T-helper 2 cell treated with Interferon-gamma antibody and Interleukin-4, amounts not matched to agents 5 μg/mL and 100 μg/mL, for 36 hours (primary cell): ENCODE measurements at regions not wholly inside any gene's neighbourhood (a gene's known extent, or its start where the extent isn't known, plus 50 kb on each side); places are given as distances from the start of the nearest gene placed in this dataset.

ENCODE experiments used
- DNase-seq: peaks from one replicate; pipeline ENCODE4 v3.0.0; 2021; ENCODE audit warnings: low spot score
- H3K27ac Mint-ChIP-seq: one replicate; pipeline ENCODE4 v1.8.0; 2021; ENCODE audit warnings: mild to moderate bottlenecking, mixed read lengths
- H3K27me3 Mint-ChIP-seq: one replicate; pipeline ENCODE4 v1.8.0; 2021; ENCODE audit warnings: low read depth, mixed read lengths
- H3K36me3 Mint-ChIP-seq: one replicate; pipeline ENCODE4 v1.8.0; 2021; ENCODE audit warnings: low read depth, mixed read lengths
- H3K4me1 Mint-ChIP-seq: one replicate; pipeline ENCODE4 v1.8.0; 2021; ENCODE audit warnings: low read depth, mixed read lengths
- H3K4me3 Mint-ChIP-seq: one replicate; pipeline ENCODE4 v1.8.0; 2022; ENCODE audit warnings: mild to moderate bottlenecking, moderate library complexity, mixed read lengths
- H3K9me3 Mint-ChIP-seq: one replicate; pipeline ENCODE4 v1.8.0; 2021; ENCODE audit warnings: mixed read lengths

DNA sequence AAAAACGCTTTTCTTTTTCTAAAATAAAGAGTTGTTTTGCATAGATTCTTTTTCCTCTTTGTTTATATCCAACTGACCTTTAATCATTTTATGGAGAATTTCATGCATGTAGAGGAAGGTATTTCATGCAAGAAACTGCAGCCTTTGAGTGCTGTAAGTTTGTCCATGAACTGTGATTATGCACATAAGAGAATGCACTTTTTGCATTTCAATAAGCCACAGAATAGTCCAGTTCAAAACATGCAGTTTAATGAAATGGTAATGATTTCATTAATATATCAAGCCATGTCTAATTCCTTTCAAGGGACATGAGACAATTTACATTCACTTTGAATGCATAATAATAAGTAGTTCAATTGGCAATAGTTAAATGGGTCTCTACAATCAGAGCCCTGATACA is 386.3 kb downstream of the LRATD1 start:
- Mint-ChIP-seq H3K36me3 (no peaks in the 10 kb centered on the region), H3K4me3 (no peak overlapping the region)

DNA sequence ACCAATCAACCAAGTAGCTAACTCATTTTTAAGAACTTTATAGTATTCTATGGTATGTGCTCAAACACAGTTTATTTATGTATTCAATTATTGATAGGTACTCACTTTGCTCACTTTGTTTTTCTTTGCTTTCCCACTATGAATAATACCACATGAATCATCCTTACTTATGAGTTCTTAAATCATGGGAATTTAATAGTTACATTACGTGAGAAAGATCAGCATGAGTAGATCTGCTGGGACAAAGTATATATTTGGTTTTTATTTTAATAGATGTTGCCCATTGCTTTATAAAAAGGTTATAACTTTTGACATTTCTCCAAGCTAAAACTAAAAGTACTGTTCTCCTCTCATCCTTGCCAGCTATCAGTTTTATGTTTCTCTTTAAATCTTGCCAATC is 390.7 kb downstream of the LRATD1 start:
- no peaks in the 10 kb centered on the region for H3K36me3 Mint-ChIP-seq
- H3K27me3 Mint-ChIP-seq = peaks cover 5% of the 10 kb centered on the region
- no peaks in the 10 kb centered on the region for H3K9me3 Mint-ChIP-seq
- no peak overlapping the region for H3K27ac Mint-ChIP-seq
- DNase-seq = no peak
- no peaks in the 10 kb centered on the region for H3K4me1 Mint-ChIP-seq
- H3K4me3 Mint-ChIP-seq = no peak overlapping the region

More for the DNA sequence above, 386.3 kb downstream of the LRATD1 start:
- Mint-ChIP-seq H3K27ac (no peak overlapping the region), H3K9me3 (no peaks in the 10 kb centered on the region), H3K4me1 (no peaks in the 10 kb centered on the region), H3K27me3 (peaks cover 5% of the 10 kb centered on the region)
- DNase-seq = no peak

DNA sequence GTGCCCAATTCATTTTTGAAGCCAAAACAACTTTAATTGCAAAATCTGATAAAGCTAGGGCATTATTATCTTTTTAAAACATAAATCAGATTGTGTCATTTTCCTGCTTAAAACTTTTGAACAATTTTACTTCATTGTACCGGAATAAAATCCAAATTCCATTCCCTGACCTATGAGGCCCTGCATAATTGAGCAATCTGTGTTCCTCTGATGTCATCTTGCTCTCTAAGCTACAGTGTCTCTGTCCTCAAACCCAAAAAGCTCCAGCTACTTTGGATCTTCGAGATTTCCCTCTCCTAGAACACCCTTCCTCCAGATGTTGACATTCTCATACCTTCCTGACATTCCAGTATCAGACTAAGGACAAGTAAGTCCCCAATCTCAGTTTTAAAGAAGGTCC is 395.9 kb downstream of the LRATD1 start:
- DNase-seq = no peak
- no peaks in the 10 kb centered on the region for H3K36me3 Mint-ChIP-seq
- H3K27me3 Mint-ChIP-seq = peaks cover 15% of the 10 kb centered on the region
- no peaks in the 10 kb centered on the region for H3K9me3 Mint-ChIP-seq
- H3K27ac Mint-ChIP-seq = no peak overlapping the region
- no peaks in the 10 kb centered on the region for H3K4me1 Mint-ChIP-seq
- H3K4me3 Mint-ChIP-seq = no peak overlapping the region

DNA sequence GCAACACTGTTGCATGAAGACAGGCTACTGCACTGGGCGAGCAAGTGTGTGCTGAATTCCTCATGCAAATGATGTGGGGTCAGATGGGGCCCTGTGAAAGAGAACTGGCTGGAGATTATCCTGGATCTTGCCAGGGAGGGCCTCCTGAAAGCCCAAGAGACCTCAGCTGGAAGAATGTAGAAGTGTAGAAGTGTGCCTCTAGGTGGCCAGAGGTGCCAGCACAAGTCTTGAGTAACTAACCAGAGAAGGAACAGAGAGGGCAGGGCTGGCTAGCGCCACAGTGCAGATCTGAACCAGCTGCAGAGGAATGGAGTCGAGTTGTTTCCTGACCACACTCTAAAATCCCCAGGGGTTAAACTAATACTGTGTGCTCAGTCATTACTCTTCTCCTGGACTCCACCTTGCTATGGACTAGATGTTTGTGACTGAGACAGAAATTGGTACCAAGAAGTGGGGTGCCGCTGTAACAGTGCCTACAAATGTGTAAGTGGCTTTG is 399.3 kb downstream of the LRATD1 start:
- Mint-ChIP-seq H3K27ac (no peak overlapping the region), H3K36me3 (no peaks in the 10 kb centered on the region), H3K4me3 (no peak overlapping the region), H3K27me3 (peaks cover 10% of the 10 kb centered on the region), H3K9me3 (no peaks in the 10 kb centered on the region), H3K4me1 (no peaks in the 10 kb centered on the region)
- DNase-seq = no peak

DNA sequence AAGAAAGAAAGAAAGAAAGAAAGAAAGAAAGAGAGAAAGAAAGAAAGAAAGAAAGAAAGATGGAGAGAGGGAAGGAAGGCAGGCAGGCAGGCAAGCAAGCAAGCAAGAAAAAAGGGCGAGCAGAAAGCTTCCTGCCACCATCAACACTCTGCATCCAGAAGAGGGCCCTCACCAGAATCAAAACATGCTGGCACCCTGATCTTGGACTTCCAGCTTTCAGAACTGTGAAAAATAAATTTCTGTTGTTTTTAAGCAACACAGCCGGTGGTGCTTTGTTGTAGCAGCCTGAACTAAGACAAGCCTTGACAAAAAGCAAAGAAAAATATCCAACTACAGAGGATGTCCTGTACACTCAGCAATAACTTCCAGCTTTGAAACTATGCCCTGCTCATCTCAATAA is 401.7 kb downstream of the LRATD1 start:
- Mint-ChIP-seq H3K27me3 (peaks cover 6% of the 10 kb centered on the region), H3K27ac (no peak overlapping the region), H3K4me1 (peaks cover 4% of the 10 kb centered on the region), H3K36me3 (no peaks in the 10 kb centered on the region), H3K9me3 (no peaks in the 10 kb centered on the region), H3K4me3 (no peak overlapping the region)
- no peak for DNase-seq

DNA sequence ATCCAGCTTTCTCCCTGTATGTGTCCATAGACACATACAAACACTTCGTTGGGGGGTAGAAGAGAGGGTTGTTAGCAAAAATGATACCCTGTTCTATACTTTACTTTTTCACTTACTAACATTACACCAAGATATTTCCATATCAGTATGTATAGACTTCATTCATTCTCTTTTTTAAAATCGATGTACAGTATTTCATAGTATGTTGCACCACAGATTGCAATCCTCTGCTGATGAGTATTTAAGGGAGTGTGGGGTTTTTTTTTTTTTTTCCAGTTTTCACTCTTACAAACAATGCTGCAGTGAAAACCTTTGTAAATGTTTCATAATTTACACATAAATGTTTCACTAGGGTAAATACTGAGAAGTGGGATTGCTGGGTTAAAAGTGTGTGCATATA is 402.3 kb downstream of the LRATD1 start:
- H3K27me3 Mint-ChIP-seq = peaks cover 3% of the 10 kb centered on the region
- no peak for DNase-seq
- no peaks in the 10 kb centered on the region for H3K9me3 Mint-ChIP-seq
- no peak overlapping the region for H3K27ac Mint-ChIP-seq
- no peak overlapping the region for H3K4me3 Mint-ChIP-seq
- H3K36me3 Mint-ChIP-seq = no peaks in the 10 kb centered on the region
- H3K4me1 Mint-ChIP-seq = peaks cover 4% of the 10 kb centered on the region

DNA sequence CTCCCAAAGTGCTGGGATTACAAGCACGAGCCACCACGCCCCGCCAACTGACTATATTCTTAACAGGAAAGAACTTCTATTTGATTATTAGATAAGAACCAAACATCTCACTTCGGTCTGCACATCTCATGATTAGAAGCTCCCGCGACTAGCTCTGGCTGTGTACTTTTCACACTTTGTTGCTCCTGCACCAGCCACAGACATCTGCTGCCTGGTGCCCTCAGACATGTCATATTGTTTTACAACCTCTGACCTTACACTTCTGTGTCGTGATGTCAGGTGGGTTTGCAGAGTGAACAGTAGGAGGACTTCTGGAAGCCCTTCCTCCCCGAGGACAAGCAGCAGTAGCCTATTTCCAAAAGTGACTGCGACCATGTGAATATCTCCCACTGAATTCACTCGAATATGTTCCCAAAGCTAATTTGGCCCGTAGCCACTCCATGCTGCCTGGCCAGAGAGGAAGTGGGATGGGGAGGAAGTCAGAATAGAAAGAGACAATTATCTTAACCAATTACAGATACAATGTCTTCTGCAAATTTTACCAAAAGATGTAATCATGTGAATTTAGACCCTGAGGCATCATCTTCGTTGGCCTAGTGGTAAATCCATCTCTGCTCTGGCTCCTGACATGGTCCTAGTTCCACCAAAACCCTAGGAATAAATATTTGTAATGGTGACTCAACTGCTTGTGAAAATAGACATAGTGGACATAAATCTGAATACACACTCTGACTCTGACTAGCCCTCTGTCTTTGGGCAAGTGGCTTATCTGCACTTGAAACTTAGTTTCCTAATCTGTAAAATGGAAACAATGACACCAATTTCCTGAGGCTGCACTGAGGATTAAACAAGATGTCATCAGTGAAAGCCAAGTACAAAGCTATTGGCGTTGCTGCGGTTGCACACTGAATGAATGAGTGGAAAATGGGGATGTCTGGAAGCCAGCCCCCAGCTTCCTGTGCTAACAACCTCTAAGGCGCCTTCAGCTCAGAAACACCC is 406.1 kb downstream of the LRATD1 start:
- peaks cover 2% of the 10 kb centered on the region for H3K27me3 Mint-ChIP-seq
- no peak overlapping the region for H3K27ac Mint-ChIP-seq
- H3K4me3 Mint-ChIP-seq = no peak overlapping the region
- no peaks in the 10 kb centered on the region for H3K9me3 Mint-ChIP-seq
- H3K4me1 Mint-ChIP-seq = peaks cover 4% of the 10 kb centered on the region
- peak; percentile 40 for DNase-seq
- no peaks in the 10 kb centered on the region for H3K36me3 Mint-ChIP-seq

DNA sequence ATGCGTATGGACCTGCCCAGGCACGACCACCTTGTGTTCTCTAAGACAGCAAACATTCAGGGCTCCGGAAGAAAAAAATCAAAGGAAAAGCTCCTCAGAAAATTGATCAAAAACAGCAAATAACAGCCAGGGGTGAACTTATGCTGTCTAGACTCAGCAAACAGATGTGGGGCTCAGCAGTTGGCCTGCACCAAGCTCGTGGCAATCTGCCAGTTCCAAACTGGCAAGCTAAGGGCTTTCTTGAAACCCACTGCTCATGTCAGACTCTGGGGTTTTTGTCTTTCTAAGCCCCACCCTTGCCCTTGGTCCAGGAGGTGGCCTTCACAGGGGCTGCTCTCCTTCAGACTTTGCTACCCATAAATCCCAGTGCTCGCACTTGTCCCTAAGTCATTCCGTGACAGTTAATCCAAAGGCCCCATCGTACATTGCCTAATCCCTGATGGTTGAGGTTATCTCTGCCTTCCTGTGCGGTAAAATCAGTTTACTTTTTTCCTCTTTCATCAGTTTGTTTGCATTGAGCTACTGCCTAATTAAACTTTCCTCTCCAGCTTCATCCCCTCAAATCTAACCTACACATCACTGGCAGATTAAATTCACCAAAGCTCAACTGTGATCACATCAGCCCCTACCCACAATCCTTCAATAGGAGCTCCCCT is 408.0 kb downstream of the LRATD1 start:
- no peaks in the 10 kb centered on the region for H3K36me3 Mint-ChIP-seq
- no peak overlapping the region for H3K4me3 Mint-ChIP-seq
- H3K27ac Mint-ChIP-seq = no peak overlapping the region
- DNase-seq = no peak
- H3K4me1 Mint-ChIP-seq = peaks cover 4% of the 10 kb centered on the region
- H3K9me3 Mint-ChIP-seq = no peaks in the 10 kb centered on the region
- H3K27me3 Mint-ChIP-seq = peaks cover 2% of the 10 kb centered on the region

DNA sequence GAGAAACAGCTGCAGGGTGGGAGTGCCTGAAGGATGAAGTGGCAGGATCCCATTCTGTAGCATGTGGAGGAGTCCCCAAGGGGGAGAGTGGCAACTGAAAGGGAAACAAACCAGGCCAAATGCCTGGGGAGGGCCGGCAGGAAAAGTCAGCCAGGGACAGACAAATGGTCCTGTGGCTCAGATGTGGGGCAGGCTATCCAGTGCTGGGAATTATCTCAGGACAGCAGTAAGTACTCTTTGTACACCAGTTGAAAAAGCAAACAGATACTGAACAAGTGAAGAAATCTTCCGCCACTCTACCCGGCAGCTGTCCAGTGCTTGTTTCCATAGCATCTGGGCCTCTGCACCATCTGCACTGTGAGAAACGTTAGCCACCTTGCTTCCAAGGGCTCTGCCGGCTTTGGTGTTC is 408.9 kb downstream of the LRATD1 start:
- no peak overlapping the region for H3K27ac Mint-ChIP-seq
- peaks cover 4% of the 10 kb centered on the region for H3K4me1 Mint-ChIP-seq
- DNase-seq = no peak
- no peaks in the 10 kb centered on the region for H3K36me3 Mint-ChIP-seq
- H3K9me3 Mint-ChIP-seq = no peaks in the 10 kb centered on the region
- H3K27me3 Mint-ChIP-seq = peaks cover 2% of the 10 kb centered on the region
- H3K4me3 Mint-ChIP-seq = no peak overlapping the region

DNA sequence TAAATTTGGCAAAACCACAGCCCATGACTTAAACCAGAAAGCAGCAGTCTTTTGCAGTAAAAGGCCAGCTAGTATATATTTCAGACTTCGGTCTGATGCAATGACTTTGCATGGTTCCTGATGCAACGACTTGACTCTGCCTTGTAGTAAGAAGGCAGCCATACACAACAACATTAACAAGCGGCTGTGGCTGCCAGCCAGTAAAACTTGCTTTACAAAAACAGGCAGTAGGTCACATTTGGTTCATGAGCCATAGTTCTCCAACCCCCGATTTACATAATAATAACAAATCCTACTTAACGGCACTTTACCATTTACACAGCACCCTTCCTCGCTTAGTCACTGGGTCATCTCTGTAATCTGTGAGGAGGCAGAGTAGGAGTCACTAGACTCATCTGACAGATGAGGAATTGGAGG is 410.3 kb downstream of the LRATD1 start:
- Mint-ChIP-seq H3K9me3 (no peaks in the 10 kb centered on the region), H3K36me3 (no peaks in the 10 kb centered on the region), H3K4me3 (no peak overlapping the region), H3K27ac (no peak overlapping the region), H3K27me3 (peaks cover 2% of the 10 kb centered on the region), H3K4me1 (peaks cover 4% of the 10 kb centered on the region)
- DNase-seq = no peak

DNA sequence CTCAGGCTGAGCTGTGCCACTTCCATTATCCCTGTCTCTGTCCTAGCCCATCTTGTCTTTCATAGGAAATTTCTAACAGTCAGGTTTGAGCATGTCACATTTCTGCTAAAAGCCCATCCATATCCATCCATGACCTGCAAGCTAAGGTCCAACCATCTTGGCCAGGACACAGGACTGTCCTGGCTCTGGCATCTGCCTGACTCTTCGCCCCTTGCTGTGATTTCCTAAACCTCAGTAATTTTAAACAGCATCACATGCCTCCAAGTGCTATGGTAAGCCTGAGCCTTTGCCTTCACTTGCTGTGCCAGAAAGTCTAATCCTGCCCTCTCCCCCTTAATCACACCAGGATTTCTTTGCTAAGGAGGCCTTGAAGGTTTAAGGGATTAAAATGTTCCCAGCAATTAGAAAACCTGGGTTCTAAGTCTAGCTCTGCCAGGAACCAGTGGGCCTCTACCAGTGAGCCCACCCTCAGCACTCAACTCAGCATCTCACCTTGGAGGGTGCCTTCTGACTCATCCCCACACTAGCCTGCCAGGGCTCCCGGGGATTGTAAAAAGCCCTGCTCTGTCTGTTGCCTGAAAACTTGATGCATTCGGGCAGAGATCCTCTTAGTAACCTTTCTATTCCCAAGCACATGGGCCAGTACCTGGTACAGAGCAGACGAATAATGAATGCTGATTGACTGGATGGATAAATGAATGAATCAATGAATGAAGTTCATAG is 411.0 kb downstream of the LRATD1 start:
- no peak for DNase-seq
- H3K9me3 Mint-ChIP-seq = no peaks in the 10 kb centered on the region
- H3K4me1 Mint-ChIP-seq = peaks cover 4% of the 10 kb centered on the region
- H3K27me3 Mint-ChIP-seq = peaks cover 2% of the 10 kb centered on the region
- H3K4me3 Mint-ChIP-seq = no peak overlapping the region
- H3K36me3 Mint-ChIP-seq = no peaks in the 10 kb centered on the region
- no peak overlapping the region for H3K27ac Mint-ChIP-seq

DNA sequence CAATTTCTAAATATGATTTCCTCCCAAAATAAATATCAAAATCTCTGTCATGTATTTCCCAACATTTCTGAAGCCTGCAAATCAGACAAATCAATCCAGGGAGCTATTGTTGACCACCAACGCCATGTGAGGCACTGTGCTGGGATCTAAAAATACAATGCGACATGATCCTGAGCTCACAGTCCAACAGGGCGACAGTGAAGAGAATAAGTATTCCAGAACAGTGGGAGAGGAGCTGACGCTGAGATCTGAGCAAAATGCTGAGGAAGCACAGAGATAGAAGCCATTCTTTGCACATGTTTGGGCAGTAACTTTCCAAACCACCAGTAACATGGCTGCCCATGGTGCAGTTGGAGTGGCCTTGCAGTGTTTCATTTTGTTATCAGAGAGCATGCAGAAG is 412.5 kb downstream of the LRATD1 start:
- Mint-ChIP-seq H3K4me3 (no peak overlapping the region), H3K36me3 (no peaks in the 10 kb centered on the region)

DNA sequence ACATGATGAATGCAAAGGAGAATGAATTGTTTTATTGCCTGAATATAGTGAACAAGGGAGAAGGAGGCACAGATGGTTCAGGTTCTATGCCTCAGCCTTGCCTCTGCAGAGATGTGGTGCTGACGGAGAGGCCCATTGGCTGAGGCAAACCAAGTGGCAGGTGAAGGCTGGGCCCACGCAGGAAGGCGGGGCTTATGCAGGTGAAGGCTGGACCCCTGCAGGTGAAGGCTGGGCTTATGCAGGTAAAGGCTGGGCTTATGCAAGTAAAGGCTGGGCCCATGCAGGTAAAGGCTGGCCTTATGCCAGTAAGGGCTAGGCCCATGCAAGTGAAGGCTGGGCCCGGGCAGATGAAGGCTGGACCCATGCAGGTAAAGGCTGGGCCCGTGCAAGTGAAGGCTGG is 414.7 kb downstream of the LRATD1 start:
- no peak for DNase-seq
- H3K9me3 Mint-ChIP-seq = no peaks in the 10 kb centered on the region
- no peak overlapping the region for H3K4me3 Mint-ChIP-seq
- no peaks in the 10 kb centered on the region for H3K36me3 Mint-ChIP-seq
- no peak overlapping the region for H3K27ac Mint-ChIP-seq
- H3K4me1 Mint-ChIP-seq = no peaks in the 10 kb centered on the region
- H3K27me3 Mint-ChIP-seq = peaks cover 2% of the 10 kb centered on the region

More for the DNA sequence above, 412.5 kb downstream of the LRATD1 start:
- Mint-ChIP-seq H3K27me3 (peaks cover 2% of the 10 kb centered on the region), H3K27ac (no peak overlapping the region), H3K9me3 (no peaks in the 10 kb centered on the region), H3K4me1 (no peaks in the 10 kb centered on the region)
- DNase-seq = no peak

DNA sequence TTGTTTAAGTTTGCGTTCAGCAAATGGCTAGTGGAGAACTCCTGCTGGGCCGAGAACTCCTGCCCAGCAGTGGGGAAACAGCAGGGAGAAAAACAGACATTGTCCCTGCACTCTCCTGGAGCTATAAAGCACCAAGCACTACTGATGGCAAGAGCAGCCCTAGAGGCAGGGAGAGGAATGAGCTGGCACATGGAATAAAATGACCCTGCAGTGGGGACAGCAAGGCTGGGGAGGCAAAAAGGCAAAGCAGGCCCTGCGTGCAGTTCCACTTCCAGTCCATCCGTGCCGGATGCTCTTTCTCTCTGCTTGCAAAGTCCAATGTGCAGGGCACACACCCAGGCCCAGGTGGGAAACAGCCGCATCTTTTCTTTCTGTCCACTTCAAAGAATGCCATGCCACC is 415.5 kb downstream of the LRATD1 start:
- Mint-ChIP-seq H3K27ac (no peak overlapping the region), H3K27me3 (peaks cover 2% of the 10 kb centered on the region), H3K4me1 (no peaks in the 10 kb centered on the region)

More for the DNA sequence above, 415.5 kb downstream of the LRATD1 start:
- Mint-ChIP-seq H3K36me3 (no peaks in the 10 kb centered on the region), H3K4me3 (no peak overlapping the region), H3K9me3 (no peaks in the 10 kb centered on the region)
- no peak for DNase-seq
